ENCODE measurements at regions not wholly inside any gene's neighbourhood (a gene's known extent, or its start where the extent isn't known, plus 50 kb on each side); places are given as distances from the start of the nearest gene placed in this dataset.

GRCh38 chr3:168808596-168808995 is 712.9 kb upstream of the GOLIM4 start:
- Histone ChIP-seq H3K27ac (no peak overlapping the region), H3K4me3 (no peak overlapping the region), H3K27me3 (no peaks in the 10 kb centered on the region), H3K36me3 (no peaks in the 10 kb centered on the region), H3K9me3 (no peaks in the 10 kb centered on the region), H3K4me1 (no peaks in the 10 kb centered on the region)
- no peak for TF ChIP-seq CTCF (IDR thresholded peaks at IDR 0.05)
- DNase-seq (ENCODE audit: low spot score in 2 of 2), result no peak
- intact Hi-C loops (cut with DNase I), result no loop called here

GRCh38 chr3:168807448-168807847 is 711.7 kb upstream of the GOLIM4 start:
- Histone ChIP-seq H3K27me3 (no peaks in the 10 kb centered on the region), H3K4me3 (no peak overlapping the region), H3K36me3 (no peaks in the 10 kb centered on the region), H3K27ac (no peak overlapping the region), H3K9me3 (no peaks in the 10 kb centered on the region), H3K4me1 (no peaks in the 10 kb centered on the region)
- DNase-seq (ENCODE audit: low spot score in 2 of 2), result no peak
- TF ChIP-seq CTCF (IDR thresholded peaks at IDR 0.05), result no peak
- intact Hi-C loops (cut with DNase I), result no loop called here

GRCh38 chr3:168806871-168807270 is 711.1 kb upstream of the GOLIM4 start:
- Histone ChIP-seq H3K27ac (no peak overlapping the region), H3K4me3 (no peak overlapping the region), H3K9me3 (no peaks in the 10 kb centered on the region), H3K4me1 (no peaks in the 10 kb centered on the region), H3K36me3 (no peaks in the 10 kb centered on the region), H3K27me3 (no peaks in the 10 kb centered on the region)
- TF ChIP-seq CTCF (IDR thresholded peaks at IDR 0.05), result no peak
- intact Hi-C loops (cut with DNase I), result no loop called here
- DNase-seq (ENCODE audit: low spot score in 2 of 2), result no peak

- Histone ChIP-seq H3K27ac (no peak overlapping the region), H3K36me3 (no peaks in the 10 kb centered on the region), H3K27me3 (no peaks in the 10 kb centered on the region), H3K9me3 (no peaks in the 10 kb centered on the region), H3K4me1 (no peaks in the 10 kb centered on the region), H3K4me3 (no peak overlapping the region)
- no peak for TF ChIP-seq CTCF (IDR thresholded peaks at IDR 0.05)
- DNase-seq (ENCODE audit: low spot score in 2 of 2), result no peak
- intact Hi-C loops (cut with DNase I), result no loop called here
These were observed 707.8 kb upstream of the GOLIM4 start for GRCh38 chr3:168803536-168803935.

- no peak for DNase-seq (ENCODE audit: low spot score in 2 of 2)
- H3K9me3 ChIP-seq, result no peaks in the 10 kb centered on the region
- no peak overlapping the region for H3K27ac ChIP-seq
These were observed 707.0 kb upstream of the GOLIM4 start for GRCh38 chr3:168802766-168803165.

More at GRCh38 chr3:168802766-168803165, 707.0 kb upstream of the GOLIM4 start:
- intact Hi-C loops (cut with DNase I), result no loop called here
- H3K4me1 ChIP-seq, result no peaks in the 10 kb centered on the region
- no peak overlapping the region for H3K4me3 ChIP-seq
- no peaks in the 10 kb centered on the region for H3K36me3 ChIP-seq
- H3K27me3 ChIP-seq, result no peaks in the 10 kb centered on the region
- TF ChIP-seq CTCF (IDR thresholded peaks at IDR 0.05), result no peak
